Neural cell (in vitro differentiated cells): ENCODE measurements at regions not wholly inside any gene's neighbourhood (a gene's known extent, or its start where the extent isn't known, plus 50 kb on each side); places are given as distances from the start of the nearest gene placed in this dataset.

Source experiments
- H2AFZ ChIP-seq: fragments of 200-600, 300-800 bp; sonication (generic), shearing (Covaris generic); 2 replicates; pipeline ENCODE4 v1.6.0; 2014; ENCODE audit warnings: low read depth, mild to moderate bottlenecking, antibody characterized with exemption, low read length, moderate library complexity
- H3F3A ChIP-seq: fragments of 200-600 bp; shearing (Covaris generic); 2 replicates; pipeline ENCODE4 v1.6.1; 2016; ENCODE audit warnings: mild to moderate bottlenecking, moderate library complexity, mixed read lengths, antibody characterized with exemption, low read length; ENCODE audit not compliant: insufficient read depth, poor library complexity, severe bottlenecking
- H3K27ac ChIP-seq: fragments of 200-600, 300-800 bp; sonication (generic), shearing (Covaris generic); 2 replicates; pipeline ENCODE4 v1.5.1; 2014; ENCODE audit warnings: mild to moderate bottlenecking, low read length, moderate library complexity
- H3K27me3 ChIP-seq: fragments of 300-800, 200-600 bp; sonication (generic), shearing (Covaris generic); 2 replicates; pipeline ENCODE4 v1.6.0; 2014; ENCODE audit warnings: mild to moderate bottlenecking, low read depth, low read length, moderate library complexity; ENCODE audit not compliant: insufficient read depth
- H3K36me3 ChIP-seq: fragments of 300-800, 200-600 bp; sonication (generic), shearing (Covaris generic); 2 replicates; pipeline ENCODE4 v1.5.1; 2014; ENCODE audit warnings: mild to moderate bottlenecking, antibody characterized with exemption, low read length, moderate library complexity; ENCODE audit not compliant: insufficient read depth
- H3K4me2 ChIP-seq: fragments of 300-800, 200-600 bp; sonication (generic), shearing (Covaris generic); 2 replicates; pipeline ENCODE4 v1.6.0; 2014; ENCODE audit warnings: mild to moderate bottlenecking, low read length
- H3K4me3 ChIP-seq: fragments of 300-800, 200-600 bp; sonication (generic), shearing (Covaris generic); 2 replicates; pipeline ENCODE4 v1.5.1; 2014; ENCODE audit warnings: mild to moderate bottlenecking, low read length, moderate library complexity
- H3K79me2 ChIP-seq: fragments of 200-600 bp; shearing (Covaris generic); replicated peaks from 2 replicates; pipeline ENCODE4 v1.6.0; 2014; ENCODE audit warnings: mild to moderate bottlenecking, low read length, moderate library complexity; ENCODE audit not compliant: insufficient read depth
- H3K9ac ChIP-seq: fragments of 300-800, 200-600 bp; sonication (generic), shearing (Covaris generic); 2 replicates; pipeline ENCODE4 v1.6.1; 2016; ENCODE audit warnings: mild to moderate bottlenecking, low read length, mixed read lengths
- H3K9me2 ChIP-seq: fragments of 200-600 bp; shearing (Covaris generic); 2 replicates; pipeline ENCODE4 v1.6.1; 2016; ENCODE audit warnings: mild to moderate bottlenecking, low read length, mixed read lengths; ENCODE audit not compliant: insufficient read depth
- H3K9me3 ChIP-seq: fragments of 200-600, 300-800 bp; sonication (generic), shearing (Covaris generic); 2 replicates; pipeline ENCODE4 v1.6.1; 2016; ENCODE audit warnings: mild to moderate bottlenecking, mixed run types, low read length, moderate library complexity, mixed read lengths
- H4K20me1 ChIP-seq: fragments of 200-600 bp; shearing (Covaris generic); 2 replicates; pipeline ENCODE4 v1.6.1; 2016; ENCODE audit warnings: mild to moderate bottlenecking, mixed run types; ENCODE audit not compliant: insufficient read depth
- CTCF ChIP-seq: fragments of 450-650 bp; IDR thresholded peaks from 2 replicates; pipeline ENCODE4 v1.5.1; 2014; ENCODE audit warnings: antibody characterized with exemption, mild to moderate bottlenecking, moderate library complexity; ENCODE audit not compliant: poor library complexity, severe bottlenecking
- EP300 ChIP-seq: fragments of 450-650 bp; conservative IDR thresholded peaks from 2 replicates; pipeline ENCODE4 v1.6.1; 2014; ENCODE audit warnings: antibody characterized with exemption, mild to moderate bottlenecking, moderate library complexity; ENCODE audit not compliant: poor library complexity, severe bottlenecking
- EZH2 ChIP-seq: fragments of 200-600, 300-800 bp; shearing (Covaris generic), sonication (generic); IDR thresholded peaks from 2 replicates; pipeline ENCODE4 v1.6.1; 2014; ENCODE audit warnings: antibody characterized with exemption, low read length, borderline replicate concordance, mild to moderate bottlenecking; ENCODE audit not compliant: insufficient read depth, poor library complexity, severe bottlenecking
- MXI1 ChIP-seq: fragments of 450-650 bp; conservative IDR thresholded peaks from 2 replicates; pipeline ENCODE4 v1.6.1; 2014; ENCODE audit warnings: antibody characterized with exemption, mild to moderate bottlenecking; ENCODE audit not compliant: poor library complexity, severe bottlenecking
- POLR2AphosphoS5 ChIP-seq: IDR thresholded peaks from 2 replicates; pipeline ENCODE4 v1.6.1; 2012
- RAD21 ChIP-seq: fragments of 450-650 bp; conservative IDR thresholded peaks from 2 replicates; pipeline ENCODE4 v1.6.1; 2014; ENCODE audit warnings: antibody characterized with exemption, mild to moderate bottlenecking, moderate library complexity
- REST ChIP-seq: IDR thresholded peaks from 2 replicates; pipeline ENCODE4 v1.6.1; 2012; ENCODE audit warnings: borderline replicate concordance
- SMC3 ChIP-seq: fragments of 450-650 bp; conservative IDR thresholded peaks from 2 replicates; pipeline ENCODE4 v1.6.1; 2014; ENCODE audit warnings: antibody characterized with exemption, mild to moderate bottlenecking, moderate library complexity; ENCODE audit not compliant: poor library complexity
- TAF1 ChIP-seq: IDR thresholded peaks from 2 replicates; pipeline ENCODE4 v1.6.1; 2012; ENCODE audit warnings: low read depth

GRCh38 chr7:46720761-46721160 lies 799.7 kb upstream of the IGFBP3 start:
- H4K20me1 ChIP-seq = no peaks in the 10 kb centered on the region
- no peaks in the 10 kb centered on the region for H3K9me2 ChIP-seq
- H3K9me3 ChIP-seq = no peaks in the 10 kb centered on the region
- no peak overlapping the region for H3K4me2 ChIP-seq
- H3K79me2 ChIP-seq = no peaks in the 10 kb centered on the region
- no peak overlapping the region for H2AFZ ChIP-seq
- H3K9ac ChIP-seq = no peak overlapping the region
- H3K4me3 ChIP-seq = no peak overlapping the region
- no peak overlapping the region for H3K27ac ChIP-seq
- no peaks in the 10 kb centered on the region for H3K36me3 ChIP-seq
- H3K27me3 ChIP-seq = no peaks in the 10 kb centered on the region
- H3F3A ChIP-seq = no peaks in the 10 kb centered on the region
- TF ChIP-seq POLR2AphosphoS5 (no peak), EZH2 (no peak), TAF1 (no peak), EP300 (no peak), CTCF (no peak), MXI1 (no peak), REST (no peak), RAD21 (no peak), SMC3 (no peak)

GRCh38 chr7:46719616-46720015 lies 798.5 kb upstream of the IGFBP3 start:
- H3K9ac ChIP-seq = no peak overlapping the region
- H4K20me1 ChIP-seq = no peaks in the 10 kb centered on the region
- H3K36me3 ChIP-seq = no peaks in the 10 kb centered on the region
- H3K9me2 ChIP-seq = no peaks in the 10 kb centered on the region
- no peaks in the 10 kb centered on the region for H3K79me2 ChIP-seq
- H3K27ac ChIP-seq = no peak overlapping the region
- no peaks in the 10 kb centered on the region for H3F3A ChIP-seq
- TF ChIP-seq EP300 = no peak
- TF ChIP-seq POLR2AphosphoS5 = no peak
- no peak for TF ChIP-seq CTCF
- TF ChIP-seq RAD21 = no peak
- TF ChIP-seq MXI1 = no peak
- TF ChIP-seq TAF1 = no peak
- no peak for TF ChIP-seq EZH2
- TF ChIP-seq SMC3 = no peak
- no peak for TF ChIP-seq REST
- no peaks in the 10 kb centered on the region for H3K9me3 ChIP-seq
- no peaks in the 10 kb centered on the region for H3K27me3 ChIP-seq
- no peak overlapping the region for H2AFZ ChIP-seq
- no peak overlapping the region for H3K4me2 ChIP-seq
- no peak overlapping the region for H3K4me3 ChIP-seq
